IMR-90 (cell line): ENCODE measurements at regions not wholly inside any gene's neighbourhood (a gene's known extent, or its start where the extent isn't known, plus 50 kb on each side); places are given as distances from the start of the nearest gene placed in this dataset.

Experiments used
- CEBPB ChIP-seq: IDR thresholded peaks from 2 replicates; pipeline ENCODE4 v1.6.1; 2012; ENCODE audit warnings: low read depth, low read length, improper control_type of control experiment
- MXI1 ChIP-seq: IDR thresholded peaks from 2 replicates; pipeline ENCODE4 v1.6.1; 2012; ENCODE audit warnings: low read depth, mild to moderate bottlenecking, low read length, moderate library complexity, borderline replicate concordance
- POLR2A ChIP-seq: IDR thresholded peaks from 2 replicates; pipeline ENCODE4 v1.6.1; 2012; ENCODE audit warnings: mild to moderate bottlenecking, low read depth, low read length
- RCOR1 ChIP-seq: IDR thresholded peaks from 2 replicates; pipeline ENCODE4 v1.6.1; 2012; ENCODE audit warnings: mild to moderate bottlenecking, low read length, improper control_type of control experiment; ENCODE audit not compliant: insufficient replicate concordance
- RFX5 ChIP-seq: IDR thresholded peaks from 2 replicates; pipeline ENCODE4 v1.8.0; 2012; ENCODE audit warnings: low read depth, mild to moderate bottlenecking, low read length, moderate library complexity
- SMC3 ChIP-seq: fragments of 150-350 bp; IDR thresholded peaks from 2 replicates; pipeline ENCODE4 v1.6.1; 2016; ENCODE audit warnings: low read depth, mild to moderate bottlenecking, antibody characterized with exemption, low read length, moderate library complexity
- TF ChIP-seq, protein P1 (sequence below): conservative IDR thresholded peaks from 2 replicates; pipeline ENCODE4 v1.5.1; 2012; ENCODE audit warnings: mild to moderate bottlenecking, low read depth, low read length, improper control_type of control experiment
- TF ChIP-seq, protein P2 (sequence below): fragments of 150-350 bp; IDR thresholded peaks from 2 replicates; pipeline ENCODE4 v1.6.1; 2017; ENCODE audit warnings: mild to moderate bottlenecking, antibody characterized with exemption, low read length, low read depth

DNA sequence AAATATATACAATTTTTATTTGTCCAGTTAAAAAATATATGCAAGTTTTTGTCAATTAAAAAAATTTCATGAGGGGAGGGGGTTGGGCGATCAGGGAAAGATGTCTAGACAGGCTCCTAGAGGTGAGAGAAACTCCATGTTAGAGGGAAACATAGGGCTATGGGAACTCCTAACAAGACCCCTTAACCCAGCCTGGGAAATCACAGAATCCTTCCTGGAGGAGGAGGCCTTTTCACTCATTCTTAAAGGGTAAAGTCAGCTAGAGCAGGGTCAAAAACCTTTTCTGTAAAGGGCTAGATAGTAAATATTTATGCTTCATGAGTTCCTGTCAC, 75.9 kb upstream of the PTPN1 start:
- TF ChIP-seq, protein P1, sequence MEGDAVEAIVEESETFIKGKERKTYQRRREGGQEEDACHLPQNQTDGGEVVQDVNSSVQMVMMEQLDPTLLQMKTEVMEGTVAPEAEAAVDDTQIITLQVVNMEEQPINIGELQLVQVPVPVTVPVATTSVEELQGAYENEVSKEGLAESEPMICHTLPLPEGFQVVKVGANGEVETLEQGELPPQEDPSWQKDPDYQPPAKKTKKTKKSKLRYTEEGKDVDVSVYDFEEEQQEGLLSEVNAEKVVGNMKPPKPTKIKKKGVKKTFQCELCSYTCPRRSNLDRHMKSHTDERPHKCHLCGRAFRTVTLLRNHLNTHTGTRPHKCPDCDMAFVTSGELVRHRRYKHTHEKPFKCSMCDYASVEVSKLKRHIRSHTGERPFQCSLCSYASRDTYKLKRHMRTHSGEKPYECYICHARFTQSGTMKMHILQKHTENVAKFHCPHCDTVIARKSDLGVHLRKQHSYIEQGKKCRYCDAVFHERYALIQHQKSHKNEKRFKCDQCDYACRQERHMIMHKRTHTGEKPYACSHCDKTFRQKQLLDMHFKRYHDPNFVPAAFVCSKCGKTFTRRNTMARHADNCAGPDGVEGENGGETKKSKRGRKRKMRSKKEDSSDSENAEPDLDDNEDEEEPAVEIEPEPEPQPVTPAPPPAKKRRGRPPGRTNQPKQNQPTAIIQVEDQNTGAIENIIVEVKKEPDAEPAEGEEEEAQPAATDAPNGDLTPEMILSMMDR = no peak
- TF ChIP-seq RCOR1 (no peak), SMC3 (no peak), MXI1 (no peak), CEBPB (no peak), POLR2A (no peak), RFX5 (no peak)
- TF ChIP-seq, protein P2, sequence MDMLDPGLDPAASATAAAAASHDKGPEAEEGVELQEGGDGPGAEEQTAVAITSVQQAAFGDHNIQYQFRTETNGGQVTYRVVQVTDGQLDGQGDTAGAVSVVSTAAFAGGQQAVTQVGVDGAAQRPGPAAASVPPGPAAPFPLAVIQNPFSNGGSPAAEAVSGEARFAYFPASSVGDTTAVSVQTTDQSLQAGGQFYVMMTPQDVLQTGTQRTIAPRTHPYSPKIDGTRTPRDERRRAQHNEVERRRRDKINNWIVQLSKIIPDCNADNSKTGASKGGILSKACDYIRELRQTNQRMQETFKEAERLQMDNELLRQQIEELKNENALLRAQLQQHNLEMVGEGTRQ = no peak
